ENCODE measurements at regions not wholly inside any gene's neighbourhood (a gene's known extent, or its start where the extent isn't known, plus 50 kb on each side); places are given as distances from the start of the nearest gene placed in this dataset.

DNA sequence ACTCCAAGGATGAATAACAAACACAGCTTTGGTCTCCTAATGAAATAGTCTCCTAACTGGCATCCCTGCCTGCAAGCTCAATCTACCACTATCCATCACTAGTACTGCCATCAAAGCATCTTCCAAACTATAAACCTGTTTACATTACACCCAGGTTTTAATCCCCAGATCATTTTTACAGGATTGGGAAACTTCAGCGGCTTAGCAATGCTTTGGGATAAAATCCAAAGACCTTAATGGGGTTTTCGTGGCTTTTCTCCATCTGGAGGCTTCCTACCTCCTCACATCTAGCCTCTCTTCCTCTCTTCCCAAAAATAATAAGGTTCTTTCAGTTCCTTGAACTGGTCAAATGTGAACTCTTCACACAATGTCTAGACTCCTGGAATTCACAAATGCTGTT lies 92.2 kb upstream of the SETBP1 start:
- no peak for DNase-seq (ENCODE audit: low read depth in 2 of 2)

DNA sequence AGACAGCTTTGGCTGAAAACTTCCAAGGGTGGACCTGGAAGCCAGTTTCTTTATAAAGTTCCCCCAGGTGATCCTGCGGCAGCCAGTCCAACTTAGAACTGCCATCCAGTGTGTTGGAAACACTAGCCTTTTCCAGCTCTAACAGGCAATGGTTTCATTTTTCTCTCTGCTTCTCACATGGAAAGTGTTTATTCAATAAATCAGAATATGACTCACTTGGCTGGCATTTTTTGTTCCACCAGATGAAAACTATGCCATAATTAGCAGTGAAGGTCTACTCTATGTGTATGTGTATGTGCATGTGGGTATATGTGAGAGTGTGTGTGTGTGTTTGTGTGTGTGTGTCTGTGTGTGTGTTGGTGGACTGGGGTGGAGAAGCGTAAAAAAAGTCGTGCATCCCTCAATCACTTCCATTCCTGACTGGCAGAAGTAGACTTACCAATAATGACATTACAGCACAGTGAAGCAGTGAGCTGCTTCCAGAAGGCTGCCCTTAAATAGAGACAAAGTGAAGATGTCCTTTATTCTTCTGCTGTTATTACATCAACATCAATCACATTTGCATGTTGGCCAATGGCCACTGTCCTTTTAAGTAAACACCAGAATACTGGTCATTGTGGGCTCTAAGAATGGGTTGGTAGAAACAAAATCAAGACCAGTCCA lies 90.9 kb upstream of the SETBP1 start:
- DNase-seq (ENCODE audit: low read depth in 2 of 2): no peak

DNA sequence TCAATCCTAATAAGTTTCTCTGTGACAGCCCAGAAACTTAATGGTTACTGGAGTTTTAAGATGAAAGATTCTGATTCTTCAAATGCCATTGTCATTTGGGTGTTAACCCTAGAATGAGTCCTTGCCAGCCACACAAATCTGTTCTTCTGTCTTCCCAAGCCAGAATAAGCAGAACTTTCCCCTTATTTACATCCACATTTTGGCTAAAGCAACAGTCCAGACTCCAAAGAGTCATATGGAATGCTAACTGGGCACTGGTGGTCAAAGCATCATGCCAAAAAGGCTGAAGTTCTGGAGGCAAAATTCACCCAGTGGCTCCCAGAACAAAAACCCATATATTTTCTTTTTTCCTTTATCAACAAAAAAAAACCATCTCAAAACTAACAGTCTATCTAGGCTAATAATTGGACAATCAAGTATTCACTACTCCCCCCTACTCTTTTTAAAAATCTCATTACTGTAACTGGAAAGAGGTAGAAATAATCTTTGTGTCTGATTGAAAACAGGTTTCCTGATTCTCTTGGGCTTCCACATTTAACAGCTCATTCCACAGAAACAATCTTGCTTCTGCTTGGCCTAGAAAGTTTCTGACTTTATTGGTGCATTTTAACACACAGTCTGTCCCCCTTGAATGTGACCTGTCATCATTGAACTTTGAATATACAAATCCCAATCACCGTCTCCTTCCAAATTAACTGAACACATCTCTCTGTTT lies 89.6 kb upstream of the SETBP1 start:
- DNase-seq (ENCODE audit: low read depth in 2 of 2): no peak

DNA sequence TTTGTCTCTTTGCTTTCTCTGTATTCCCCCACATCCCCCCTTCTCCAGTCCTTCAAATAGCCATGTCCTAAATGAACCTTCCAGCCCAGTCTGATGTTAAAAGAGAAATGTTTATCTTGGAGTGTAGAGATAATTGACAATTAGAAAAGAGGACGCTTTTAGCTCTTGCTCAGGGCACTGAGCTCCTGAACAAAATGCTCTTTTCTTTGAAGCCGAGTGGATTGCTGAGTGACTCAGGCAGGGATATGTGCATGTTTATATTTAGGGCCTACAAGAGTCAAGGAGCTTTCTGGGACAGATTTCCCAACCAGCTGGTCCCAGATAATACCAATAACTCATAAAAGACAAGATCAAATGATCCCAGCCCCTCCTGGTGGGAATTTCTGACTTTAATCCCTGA lies 88.0 kb upstream of the SETBP1 start:
- no peak for DNase-seq (ENCODE audit: low read depth in 2 of 2)

DNA sequence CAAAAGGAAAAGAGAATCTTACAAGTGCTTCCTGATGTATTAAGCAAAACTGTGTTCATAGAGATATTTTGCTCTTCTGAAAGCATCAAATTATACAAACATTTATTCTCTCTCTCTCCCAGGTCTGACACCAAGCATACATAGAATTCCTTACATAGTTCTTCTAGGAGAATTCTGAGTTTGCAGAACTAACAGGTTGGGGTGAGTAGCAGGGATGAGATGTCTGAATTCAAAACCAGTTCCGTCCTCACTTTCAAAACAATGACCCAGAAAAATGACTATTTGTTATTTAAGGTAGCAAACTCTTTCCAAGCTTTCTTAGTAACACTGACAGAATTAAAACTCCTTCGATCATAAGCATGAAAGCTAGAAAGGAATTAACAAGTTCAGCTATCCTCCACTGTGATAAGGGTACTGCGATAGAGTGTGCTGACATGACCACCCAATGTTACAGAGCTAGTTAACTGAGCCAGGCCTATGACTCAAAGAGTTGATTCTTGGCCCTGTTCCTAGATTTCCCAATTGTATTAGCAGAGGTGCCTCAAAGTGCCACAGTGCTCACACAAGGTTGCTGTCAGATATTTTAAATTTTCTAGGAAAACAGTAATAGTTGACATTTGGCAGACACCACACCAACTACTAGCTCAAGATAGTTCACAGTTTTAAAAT lies 85.8 kb upstream of the SETBP1 start:
- DNase-seq (ENCODE audit: low read depth in 2 of 2): no peak

DNA sequence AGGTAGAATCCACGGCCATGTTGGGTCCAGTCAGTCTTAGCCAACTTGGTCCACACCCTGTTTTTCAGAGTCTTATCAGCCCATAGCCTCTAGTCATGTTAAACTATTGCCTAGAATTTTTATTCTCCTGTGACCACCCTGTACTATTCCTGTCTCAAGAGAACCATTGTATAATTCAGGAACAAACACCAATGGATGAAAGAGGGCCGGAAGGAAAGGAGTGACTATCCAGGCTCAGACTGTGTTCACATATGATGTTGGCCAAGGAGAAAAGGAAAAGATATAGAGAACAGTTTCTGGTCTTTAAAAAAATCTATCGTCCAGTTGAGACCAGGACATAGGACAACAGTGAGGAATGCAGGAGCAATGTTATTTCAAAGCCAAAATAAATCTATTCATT lies 82.9 kb upstream of the SETBP1 start:
- no peak for DNase-seq (ENCODE audit: low read depth in 2 of 2)

DNA sequence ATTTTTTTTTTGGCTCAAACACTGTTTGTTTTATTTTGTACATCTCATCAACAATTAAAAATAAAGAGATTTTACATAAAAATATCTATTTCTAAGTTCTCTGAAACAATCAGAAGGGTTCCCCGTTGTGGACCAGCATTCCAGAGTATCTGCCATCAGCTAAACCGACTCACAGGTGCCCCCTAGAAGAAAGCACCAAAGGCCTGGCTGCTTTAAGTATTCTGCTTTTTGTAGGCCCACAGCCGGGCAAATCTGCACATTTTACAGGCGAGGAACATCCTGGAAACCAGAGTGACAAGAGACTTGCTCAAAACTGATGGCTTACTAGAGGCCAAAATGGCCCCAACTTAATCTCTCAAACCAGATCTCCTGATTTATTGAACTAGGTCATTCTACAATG lies 82.2 kb upstream of the SETBP1 start:
- no peak for DNase-seq (ENCODE audit: low read depth in 2 of 2)

DNA sequence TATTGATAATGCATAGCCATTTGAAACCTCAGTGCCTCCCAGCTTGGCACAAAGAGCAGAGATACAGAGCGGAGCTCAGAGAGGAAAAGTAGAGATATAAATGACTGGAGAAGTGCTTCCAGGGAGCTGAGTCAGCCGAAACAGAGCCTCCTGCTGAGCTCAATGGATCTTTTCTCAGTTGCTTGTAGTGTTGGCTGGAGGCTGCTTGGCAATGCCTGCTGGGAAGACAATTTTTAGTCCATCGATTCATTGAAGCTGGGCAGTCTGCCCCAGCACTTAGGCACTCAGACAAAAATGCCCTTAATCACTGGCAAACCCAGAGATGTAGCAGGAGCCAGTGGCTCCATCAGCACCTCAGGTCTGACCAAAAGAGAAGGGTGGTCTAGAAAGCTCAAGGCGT lies 81.3 kb upstream of the SETBP1 start:
- no peak for DNase-seq (ENCODE audit: low read depth in 2 of 2)

DNA sequence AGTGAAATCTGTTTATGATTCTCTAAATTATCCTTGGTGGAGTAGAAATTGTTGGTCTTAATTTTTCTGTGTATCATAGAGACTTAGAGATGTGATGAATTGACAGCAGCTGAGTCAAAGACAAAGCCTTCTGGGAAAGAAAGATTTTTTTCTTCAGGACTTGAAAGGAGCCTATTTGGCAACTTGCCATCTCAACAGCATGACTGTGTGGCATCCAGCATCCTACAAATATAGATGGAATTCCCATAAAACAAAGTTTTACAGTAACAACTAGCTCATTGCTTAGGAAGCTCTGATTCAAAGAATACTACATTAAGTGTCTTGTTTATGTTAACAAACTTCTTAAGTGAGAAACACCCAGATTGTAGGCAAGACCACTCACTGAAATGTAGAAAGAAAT lies 79.2 kb upstream of the SETBP1 start:
- no peak for DNase-seq (ENCODE audit: low read depth in 2 of 2)

DNA sequence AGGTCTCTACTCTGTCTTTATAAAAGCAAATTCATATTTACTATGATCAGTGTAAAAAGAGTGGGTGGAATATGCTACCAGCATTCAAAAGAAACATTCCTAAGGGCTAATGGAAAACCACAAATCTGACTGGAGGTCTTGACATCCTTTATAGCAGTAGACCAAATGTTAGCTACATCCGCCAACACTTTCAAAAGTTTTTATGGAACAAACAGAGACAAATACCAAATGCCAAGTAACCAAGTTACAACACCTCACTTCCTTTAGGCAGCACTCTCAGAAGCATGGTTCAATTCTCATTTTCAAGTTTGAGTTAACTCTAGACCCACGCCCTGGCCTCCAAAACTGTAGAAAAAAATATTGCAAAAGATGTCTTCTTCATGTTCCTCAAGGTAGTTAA lies 78.3 kb upstream of the SETBP1 start:
- no peak for DNase-seq (ENCODE audit: low read depth in 2 of 2)

DNA sequence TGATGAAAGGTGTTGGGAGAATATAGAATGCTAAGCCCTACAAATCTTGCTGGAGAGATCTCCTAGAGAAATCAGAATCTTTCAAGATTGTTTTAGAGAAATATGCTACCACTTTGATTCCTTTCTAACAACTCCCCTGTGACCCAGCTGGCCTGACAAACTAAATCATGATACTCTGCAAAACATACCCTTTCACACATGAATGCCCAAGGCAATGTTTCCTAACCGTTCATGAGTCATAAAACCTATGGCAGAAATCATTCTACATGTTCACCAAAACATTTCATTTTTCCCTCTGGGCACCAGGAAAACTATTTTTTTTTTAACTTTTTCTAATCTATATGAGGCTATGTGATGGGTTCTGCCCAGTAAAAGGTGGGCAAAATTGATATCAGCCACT lies 77.8 kb upstream of the SETBP1 start:
- no peak for DNase-seq (ENCODE audit: low read depth in 2 of 2)

DNA sequence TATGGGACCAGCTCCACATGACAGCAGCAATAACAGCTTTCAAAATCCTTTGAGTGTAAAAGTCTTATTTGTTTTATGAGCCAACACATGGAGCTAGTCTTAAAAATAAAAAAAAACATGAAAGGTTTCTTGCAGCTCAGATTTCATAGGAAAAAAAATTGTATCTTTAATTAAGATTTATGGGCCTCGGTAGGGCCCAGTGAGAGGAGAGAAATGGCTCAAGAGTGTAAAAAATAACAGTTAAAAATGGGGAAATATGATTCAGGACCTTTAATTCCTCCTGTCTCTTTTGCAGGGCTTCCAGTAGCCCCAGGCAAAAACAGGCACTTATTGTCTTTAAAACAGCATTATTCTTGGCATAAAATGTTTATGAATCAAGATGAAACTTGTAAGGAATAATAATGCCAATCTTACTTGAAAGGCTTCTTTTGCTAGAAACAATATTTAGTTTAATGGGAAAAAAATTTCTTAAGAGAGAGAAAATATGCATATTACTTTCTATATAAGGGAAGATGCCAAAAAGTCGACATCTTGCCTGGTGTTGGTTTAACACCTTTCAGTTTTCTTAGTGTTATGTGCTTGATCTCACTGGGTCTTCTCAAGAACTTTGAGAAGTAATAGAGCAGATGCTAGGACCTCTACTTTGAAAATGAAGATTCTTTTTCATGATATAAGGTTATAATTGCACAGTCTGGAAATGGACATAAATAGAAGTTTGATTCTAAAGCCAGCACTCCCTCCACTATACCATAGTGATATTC lies 71.3 kb upstream of the SETBP1 start:
- no peak for DNase-seq (ENCODE audit: low read depth in 2 of 2)

DNA sequence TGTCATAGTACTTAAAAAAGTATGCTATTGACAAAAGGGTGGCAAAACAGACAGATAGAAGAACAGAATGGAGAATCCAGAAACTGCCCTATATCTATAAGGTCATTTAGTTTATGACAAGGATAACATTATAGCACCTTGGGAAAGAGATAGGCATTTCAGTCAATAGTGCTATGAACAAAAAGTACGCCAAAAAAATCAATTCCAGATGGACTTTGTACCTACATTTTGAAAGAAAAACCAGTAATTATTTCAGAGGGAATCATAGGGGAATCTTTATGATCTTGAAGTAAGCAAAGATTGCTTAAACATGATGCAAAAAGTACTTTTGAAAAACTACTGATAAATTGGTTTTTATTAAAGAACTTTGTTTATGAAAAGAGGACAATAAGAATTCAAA lies 59.9 kb upstream of the SETBP1 start:
- no peak for DNase-seq (ENCODE audit: low read depth in 2 of 2)

DNA sequence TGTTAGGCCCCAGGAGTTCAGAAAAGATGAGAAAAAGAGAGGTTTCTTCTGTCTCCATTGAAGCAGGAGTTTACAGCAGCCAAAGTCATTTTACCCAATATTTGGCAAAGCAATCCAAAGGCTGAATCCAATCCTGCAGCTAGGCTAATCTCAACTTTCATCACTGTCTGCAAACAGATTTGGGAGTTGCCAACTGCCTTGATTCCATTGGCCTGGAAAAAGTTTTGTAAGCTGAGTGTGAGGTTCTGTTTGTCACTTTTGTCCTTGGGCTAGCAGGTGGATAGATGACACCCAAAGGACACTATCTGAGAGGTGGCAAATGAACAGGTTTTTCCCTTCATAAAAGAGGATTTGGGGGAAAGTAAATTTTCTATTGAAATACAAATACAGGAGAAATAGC lies 56.6 kb upstream of the SETBP1 start:
- DNase-seq (ENCODE audit: low read depth in 2 of 2): no peak

DNA sequence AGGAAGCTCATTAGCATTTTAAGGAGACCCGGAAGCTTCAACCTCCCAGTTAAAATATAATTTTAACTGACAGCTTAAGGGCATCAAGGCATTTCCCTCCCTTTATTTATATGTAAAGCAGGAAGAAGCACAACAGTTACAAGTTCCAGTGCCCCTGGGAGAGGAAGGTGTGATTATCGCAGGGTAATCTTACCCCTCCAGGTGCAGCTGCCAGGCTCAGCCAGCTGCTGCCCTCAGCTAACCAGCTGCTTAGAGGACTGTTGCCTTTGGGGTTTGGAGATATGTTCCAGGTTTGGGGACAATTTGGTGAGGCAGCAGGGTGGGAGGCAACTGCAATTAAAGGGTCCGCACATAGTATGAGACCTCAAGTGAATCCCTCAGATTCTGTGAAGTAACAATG lies 55.3 kb upstream of the SETBP1 start:
- DNase-seq (ENCODE audit: low read depth in 2 of 2): no peak

DNA sequence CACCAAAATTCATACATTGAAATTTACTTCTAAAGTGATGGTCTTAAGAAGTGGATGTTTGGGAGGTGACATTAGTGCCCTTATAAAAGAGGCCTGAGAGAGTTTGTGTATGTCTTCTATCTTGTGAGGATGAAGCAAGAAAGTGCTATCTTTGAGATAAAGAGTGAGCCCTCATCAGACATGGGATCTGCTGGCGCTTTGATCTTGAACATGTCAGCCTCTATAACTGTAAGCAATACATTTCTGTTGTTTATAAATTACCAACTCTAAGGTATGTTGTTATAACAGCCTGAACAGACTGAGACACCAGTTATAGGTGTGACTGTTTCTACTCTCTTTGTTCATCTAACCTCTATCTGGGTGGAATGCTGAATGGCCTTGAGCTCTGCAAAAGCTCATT lies 54.5 kb upstream of the SETBP1 start:
- DNase-seq (ENCODE audit: low read depth in 2 of 2): no peak

DNA sequence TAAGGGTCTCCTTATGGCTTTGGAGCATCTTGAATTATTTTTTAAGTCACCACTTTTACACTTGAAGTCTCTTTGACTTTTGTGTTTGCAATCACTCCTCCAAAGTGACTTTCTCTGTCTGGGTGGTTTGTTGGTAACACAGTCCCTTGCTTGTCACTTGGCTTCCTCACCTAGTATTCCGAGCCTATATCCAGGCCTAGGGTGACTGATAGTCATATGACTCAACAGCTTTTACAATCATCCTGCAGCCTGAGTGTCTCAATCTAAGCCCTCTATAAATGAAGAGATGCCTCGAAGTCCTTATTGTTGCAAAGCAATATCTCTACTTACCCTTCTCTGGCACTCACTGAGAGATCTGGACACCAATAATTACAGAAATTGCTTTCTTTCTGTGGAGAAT lies 53.9 kb upstream of the SETBP1 start:
- no peak for DNase-seq (ENCODE audit: low read depth in 2 of 2)

DNA sequence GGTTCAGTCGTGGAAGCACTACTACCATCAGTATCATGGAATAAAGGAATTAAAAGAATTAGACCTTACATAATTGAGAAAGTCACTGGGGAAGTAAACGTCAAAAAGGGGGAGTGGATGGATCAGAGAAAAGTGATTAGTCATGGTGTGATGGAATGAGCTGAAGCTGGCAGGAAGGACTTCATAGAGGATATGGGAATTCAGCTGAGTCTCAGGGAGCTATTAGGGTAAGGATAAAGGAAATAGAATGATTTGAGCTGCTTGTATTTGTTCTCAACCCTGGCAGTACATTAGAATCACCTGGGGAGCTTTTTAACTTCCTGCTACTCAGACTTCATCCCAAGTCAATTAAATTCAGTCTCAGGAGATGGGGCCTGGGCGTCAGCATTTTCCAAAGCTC lies 53.4 kb upstream of the SETBP1 start:
- no peak for DNase-seq (ENCODE audit: low read depth in 2 of 2)

DNA sequence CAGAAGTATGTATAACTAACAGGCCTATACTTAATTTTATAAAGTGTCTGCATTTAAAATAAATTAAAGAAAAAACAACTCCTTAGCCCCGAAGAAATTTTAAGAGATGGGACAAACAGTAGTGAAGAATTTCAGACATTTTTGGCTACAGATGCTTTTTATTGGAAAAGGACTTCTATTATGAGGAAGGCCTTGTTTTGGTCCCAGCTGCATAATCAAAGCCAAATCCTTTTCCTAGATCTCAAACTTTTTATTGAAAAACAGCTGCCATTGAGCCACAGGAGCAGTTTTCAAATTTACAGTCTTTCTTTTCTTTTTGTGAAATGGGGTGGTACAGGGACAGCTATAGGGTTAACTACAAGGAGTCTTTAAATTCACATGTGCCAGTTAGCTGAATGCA lies 51.3 kb upstream of the SETBP1 start:
- no peak for DNase-seq (ENCODE audit: low read depth in 2 of 2)

DNA sequence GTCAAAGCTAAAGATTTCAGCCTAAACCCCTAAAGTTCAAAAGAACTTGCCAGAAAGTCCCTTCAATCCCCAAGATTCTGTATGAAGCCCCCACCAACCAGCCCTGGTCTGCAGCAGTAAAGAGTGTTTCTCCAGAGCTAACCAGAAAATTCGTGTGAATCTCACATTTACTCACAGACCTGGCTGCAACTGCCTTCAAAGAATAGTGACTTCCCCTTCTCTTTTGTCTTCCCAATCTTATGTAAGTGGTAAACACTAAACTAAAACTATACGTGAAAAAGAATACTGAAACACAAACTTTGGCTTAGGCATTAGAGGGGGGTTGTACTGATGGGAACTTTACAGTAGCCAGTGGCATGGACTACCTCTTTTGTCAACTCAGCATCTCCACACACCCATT lies 50.6 kb upstream of the SETBP1 start:
- no peak for DNase-seq (ENCODE audit: low read depth in 2 of 2)

Measured in stimulated activated CD8-positive, alpha-beta memory T cell treated with anti-CD3 and anti-CD28 coated beads, Interleukin-15, amount 100 ng/mL, for 48 hours (primary cell).